ENCODE measurements at regions not wholly inside any gene's neighbourhood (a gene's known extent, or its start where the extent isn't known, plus 50 kb on each side); places are given as distances from the start of the nearest gene placed in this dataset.

GRCh38 chrX:23497919-23498318 lies 163.3 kb downstream of the PTCHD1 start:
- H3K9ac ChIP-seq, result no peak overlapping the region

GRCh38 chrX:23501974-23502373 lies 165.3 kb upstream of the PRDX4 start:
- H3K79me2 ChIP-seq (ENCODE audit: insufficient read depth, low read depth), result no peaks in the 10 kb centered on the region

More at GRCh38 chrX:23497919-23498318, 163.3 kb downstream of the PTCHD1 start:
- no peak for TF ChIP-seq CTCF (conservative IDR thresholded peaks at IDR 0.05; ENCODE audit: low read depth, low read length)
- H3K79me2 ChIP-seq (ENCODE audit: insufficient read depth, low read depth), result no peaks in the 10 kb centered on the region
- no peak overlapping the region for H3K27ac ChIP-seq
- H3K36me3 ChIP-seq (ENCODE audit: insufficient read depth), result no peaks in the 10 kb centered on the region
- H3K27me3 ChIP-seq (ENCODE audit: insufficient read depth, low read depth), result no peaks in the 10 kb centered on the region
- no peak overlapping the region for H3K4me2 ChIP-seq
- no peaks in the 10 kb centered on the region for H3K4me1 ChIP-seq (ENCODE audit: low read depth, poor library complexity, severe bottlenecking)
- no peak overlapping the region for H3K4me3 ChIP-seq (IDR thresholded peaks at IDR 0.05; ENCODE audit: insufficient read depth, low read depth, low read length)
- H2AFZ ChIP-seq (ENCODE audit: low read depth), result no peak overlapping the region
- H4K20me1 ChIP-seq (ENCODE audit: insufficient read depth), result no peaks in the 10 kb centered on the region

GRCh38 chrX:23503835-23504539 lies 163.3 kb upstream of the PRDX4 start:
- H2AFZ ChIP-seq (ENCODE audit: low read depth), result no peak overlapping the region
- H3K4me1 ChIP-seq (ENCODE audit: low read depth, poor library complexity, severe bottlenecking), result no peaks in the 10 kb centered on the region
- no peak for TF ChIP-seq CTCF (conservative IDR thresholded peaks at IDR 0.05; ENCODE audit: low read depth, low read length)
- no peaks in the 10 kb centered on the region for H3K36me3 ChIP-seq (ENCODE audit: insufficient read depth)
- no peaks in the 10 kb centered on the region for H3K27me3 ChIP-seq (ENCODE audit: insufficient read depth, low read depth)
- no peak overlapping the region for H3K4me3 ChIP-seq (IDR thresholded peaks at IDR 0.05; ENCODE audit: insufficient read depth, low read depth, low read length)
- H3K4me2 ChIP-seq, result no peak overlapping the region
- H4K20me1 ChIP-seq (ENCODE audit: insufficient read depth), result no peaks in the 10 kb centered on the region
- no peaks in the 10 kb centered on the region for H3K79me2 ChIP-seq (ENCODE audit: insufficient read depth, low read depth)
- no peak overlapping the region for H3K9ac ChIP-seq
- no peak overlapping the region for H3K27ac ChIP-seq

More at GRCh38 chrX:23501974-23502373, 165.3 kb upstream of the PRDX4 start:
- Histone ChIP-seq H3K4me2 (no peak overlapping the region), H3K4me3 (IDR thresholded peaks at IDR 0.05; ENCODE audit: insufficient read depth, low read depth, low read length) (no peak overlapping the region), H2AFZ (ENCODE audit: low read depth) (no peak overlapping the region), H3K27ac (no peak overlapping the region), H3K4me1 (ENCODE audit: low read depth, poor library complexity, severe bottlenecking) (no peaks in the 10 kb centered on the region), H3K36me3 (ENCODE audit: insufficient read depth) (no peaks in the 10 kb centered on the region), H4K20me1 (ENCODE audit: insufficient read depth) (no peaks in the 10 kb centered on the region), H3K27me3 (ENCODE audit: insufficient read depth, low read depth) (no peaks in the 10 kb centered on the region), H3K9ac (no peak overlapping the region)
- no peak for TF ChIP-seq CTCF (conservative IDR thresholded peaks at IDR 0.05; ENCODE audit: low read depth, low read length)

- Histone ChIP-seq H3K27me3 (ENCODE audit: insufficient read depth, low read depth) (no peaks in the 10 kb centered on the region), H3K4me2 (no peak overlapping the region), H3K27ac (no peak overlapping the region), H3K4me3 (IDR thresholded peaks at IDR 0.05; ENCODE audit: insufficient read depth, low read depth, low read length) (no peak overlapping the region), H3K79me2 (ENCODE audit: insufficient read depth, low read depth) (no peaks in the 10 kb centered on the region), H4K20me1 (ENCODE audit: insufficient read depth) (no peaks in the 10 kb centered on the region), H3K4me1 (ENCODE audit: low read depth, poor library complexity, severe bottlenecking) (no peaks in the 10 kb centered on the region), H2AFZ (ENCODE audit: low read depth) (no peak overlapping the region), H3K9ac (no peak overlapping the region), H3K36me3 (ENCODE audit: insufficient read depth) (no peaks in the 10 kb centered on the region)
- no peak for TF ChIP-seq CTCF (conservative IDR thresholded peaks at IDR 0.05; ENCODE audit: low read depth, low read length)
Measured at GRCh38 chrX:23504540-23504884, 162.8 kb upstream of the PRDX4 start.
